Common myeloid progenitor, CD34-positive (primary cell): ENCODE measurements at regions not wholly inside any gene's neighbourhood (a gene's known extent, or its start where the extent isn't known, plus 50 kb on each side); places are given as distances from the start of the nearest gene placed in this dataset.

Source experiments
- CTCF ChIA-PET: fragments of 350-600 bp; sonication (Branson Sonifier 250); formaldehyde crosslinking; loops from one replicate; lab custom pipeline; 2021; ENCODE audit warnings: antibody characterized with exemption; lab: Charles Lee
- POLR2A ChIA-PET: fragments of 350-600 bp; sonication (Branson Sonifier 250); formaldehyde crosslinking; loops from one replicate; lab custom pipeline; 2021; ENCODE audit warnings: antibody characterized with exemption; lab: Charles Lee
- DNase-seq, 3 donors: peaks; one replicate each; pipeline versions ENCODE4 v3.0.0 to v3.0.0-alpha.2; 2013
- H3K27ac ChIP-seq, 2 experiments: 1 replicate in 1 of 2; 2 replicates in 1 of 2; pipeline ENCODE4 v1.7.0; 2013; ENCODE audit warnings: inconsistent platforms in 2 of 2, low read length in 2 of 2, mild to moderate bottlenecking in 2 of 2, low read depth in 1 of 2, moderate library complexity in 1 of 2; ENCODE audit not compliant: severe bottlenecking in 2 of 2, insufficient read depth in 1 of 2, poor library complexity in 1 of 2
- H3K27me3 ChIP-seq, 5 experiments: replicated peaks in 2 of 5; 1 replicate in 3 of 5; 2 replicates in 2 of 5; pipeline versions ENCODE4 v1.6.1 to v1.7.0; 2013; ENCODE audit warnings: low read length in 4 of 5, mild to moderate bottlenecking in 2 of 5, moderate library complexity in 2 of 5, inconsistent platforms in 1 of 5; ENCODE audit not compliant: insufficient read depth in 5 of 5, control insufficient read depth in 4 of 5
- H3K36me3 ChIP-seq, 4 experiments: 1 replicate in 2 of 4; 2 replicates in 2 of 4; pipeline versions ENCODE4 v1.6.1 to v1.7.0; 2013; ENCODE audit warnings: low read length in 3 of 4, control low read depth in 1 of 4, mild to moderate bottlenecking in 1 of 4; ENCODE audit not compliant: control insufficient read depth in 4 of 4, insufficient read depth in 4 of 4
- H3K4me1 ChIP-seq, 4 experiments: 1 replicate in 3 of 4; 2 replicates in 1 of 4; pipeline versions ENCODE4 v1.6.1 to v1.7.1; 2013; ENCODE audit warnings: low read length in 3 of 4, mild to moderate bottlenecking in 3 of 4, control low read depth in 1 of 4, inconsistent platforms in 1 of 4, moderate library complexity in 1 of 4; ENCODE audit not compliant: control insufficient read depth in 4 of 4, insufficient read depth in 4 of 4; ENCODE audit errors: control extremely low read depth in 1 of 4
- H3K4me3 ChIP-seq, 7 experiments: 1 replicate in 4 of 7; 2 replicates in 3 of 7; pipeline versions ENCODE4 v1.5.1 to v1.7.0; 2013; ENCODE audit warnings: mild to moderate bottlenecking in 7 of 7, low read length in 6 of 7, moderate library complexity in 6 of 7, inconsistent platforms in 2 of 7, low read depth in 2 of 7, control low read depth in 1 of 7; ENCODE audit not compliant: insufficient read depth in 4 of 7, control insufficient read depth in 1 of 7; ENCODE audit errors: extremely low read depth in 1 of 7
- H3K9me3 ChIP-seq, 5 experiments: 1 replicate in 4 of 5; 2 replicates in 1 of 5; pipeline versions ENCODE4 v1.6.1 to v1.7.1; 2013; ENCODE audit warnings: low read length in 4 of 5, mild to moderate bottlenecking in 2 of 5, inconsistent platforms in 1 of 5, low read depth in 1 of 5, moderate library complexity in 1 of 5; ENCODE audit not compliant: control insufficient read depth in 4 of 5, insufficient read depth in 2 of 5; ENCODE audit errors: control extremely low read depth in 1 of 5
- WGBS: methylation state at CpG from one replicate; pipeline ENCODE4 v1.1.5; 2013; ENCODE audit not compliant: insufficient coverage; 5-methylcytosine and 5-hydroxymethylcytosine counted together

GRCh38 chr17:70476368-70476767 lies 307.0 kb downstream of the KCNJ2 start:
- DNase-seq, result no peak
- CTCF ChIA-PET, result no interaction called here
- POLR2A ChIA-PET, result interaction anchor here (0.6 kb wide), 1 partner anchor 1050 kb away, joined by 3 read pairs; no protein-coding TSS in a partner anchor
- Histone ChIP-seq H3K9me3 (peaks cover 0 to 3% (median 0%) of the 10 kb centered on the region in 5 experiments), H3K27ac (no peak overlapping the region), H3K36me3 (no peaks in the 10 kb centered on the region), H3K4me1 (no peaks in the 10 kb centered on the region), H3K27me3 (no peaks in the 10 kb centered on the region), H3K4me3 (no peak overlapping the region)
- WGBS, result 100% methylated on average over 1 of the region's 3 CpGs

DNA sequence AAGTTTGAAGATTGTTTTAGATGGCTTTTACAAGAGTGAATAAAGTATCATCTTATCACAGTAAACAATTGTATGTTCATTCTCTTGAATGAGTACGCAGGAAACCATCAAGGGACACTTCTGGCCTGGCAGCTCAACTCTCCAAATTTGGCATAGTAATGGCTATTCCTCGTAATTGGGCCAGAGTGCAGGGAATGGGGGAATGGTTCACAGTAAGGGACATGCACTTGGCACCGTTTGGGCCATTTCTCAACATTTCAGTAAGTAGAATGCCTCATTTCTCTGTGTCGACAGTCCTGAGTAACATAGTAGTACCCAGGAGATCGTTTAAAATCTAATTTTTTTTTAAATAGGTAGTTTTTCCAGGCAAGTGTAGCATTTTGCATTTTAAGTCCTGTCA lies 309.6 kb downstream of the KCNJ2 start:
- 97% methylated on average over 3 of the region's 5 CpGs for WGBS
- H3K4me1 ChIP-seq, result no peaks in the 10 kb centered on the region
- ChIA-PET POLR2A (no interaction called here), CTCF (no interaction called here)
- no peaks in the 10 kb centered on the region for H3K36me3 ChIP-seq
- peaks cover 0 to 7% (median 6%) of the 10 kb centered on the region in 5 experiments for H3K9me3 ChIP-seq
- H3K4me3 ChIP-seq, result no peak overlapping the region
- H3K27me3 ChIP-seq, result no peaks in the 10 kb centered on the region
- H3K27ac ChIP-seq, result no peak overlapping the region
- no peak for DNase-seq

GRCh38 chr17:70479779-70480178 lies 310.4 kb downstream of the KCNJ2 start:
- no peak overlapping the region for H3K4me3 ChIP-seq
- no peaks in the 10 kb centered on the region for H3K4me1 ChIP-seq
- no peaks in the 10 kb centered on the region for H3K36me3 ChIP-seq
- H3K27ac ChIP-seq, result no peak overlapping the region
- peaks cover 3 to 11% (median 8%) of the 10 kb centered on the region in 5 experiments for H3K9me3 ChIP-seq
- H3K27me3 ChIP-seq, result no peaks in the 10 kb centered on the region
- CTCF ChIA-PET, result no interaction called here
- POLR2A ChIA-PET, result no interaction called here
- DNase-seq, result no peak

DNA sequence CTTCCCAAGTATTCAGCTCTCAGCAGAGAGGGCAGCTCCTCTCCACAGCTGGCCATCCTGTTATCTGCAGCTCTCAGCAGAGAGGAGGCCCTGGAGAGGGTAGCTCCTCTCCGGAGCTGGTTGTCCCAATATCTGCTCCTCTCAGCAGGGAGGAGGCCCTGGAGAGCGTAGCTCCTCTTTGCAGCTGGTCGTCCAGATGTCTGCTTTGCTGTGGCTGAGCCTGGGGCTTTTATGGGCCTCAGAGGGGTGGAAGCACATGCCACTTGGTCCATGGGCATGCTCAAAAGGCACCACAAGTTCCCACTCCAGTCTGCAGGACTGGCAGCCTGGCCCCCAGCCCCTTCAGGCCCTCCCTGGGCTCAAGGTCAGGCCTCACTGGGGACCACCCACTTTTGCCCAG lies 314.3 kb downstream of the KCNJ2 start:
- peaks cover 1 to 11% (median 8%) of the 10 kb centered on the region in 5 experiments for H3K9me3 ChIP-seq
- WGBS, result 100% methylated on average over 3 of the region's 3 CpGs
- ChIA-PET POLR2A (no interaction called here), CTCF (no interaction called here)
- no peak overlapping the region for H3K27ac ChIP-seq
- H3K27me3 ChIP-seq, result no peaks in the 10 kb centered on the region
- H3K4me3 ChIP-seq, result no peak overlapping the region
- no peak for DNase-seq
- H3K4me1 ChIP-seq, result no peaks in the 10 kb centered on the region
- no peaks in the 10 kb centered on the region for H3K36me3 ChIP-seq

- Histone ChIP-seq H3K36me3 (no peaks in the 10 kb centered on the region), H3K27ac (no peak overlapping the region), H3K4me3 (no peak overlapping the region), H3K9me3 (peaks cover 1 to 11% (median 8%) of the 10 kb centered on the region in 5 experiments), H3K4me1 (no peaks in the 10 kb centered on the region), H3K27me3 (no peaks in the 10 kb centered on the region)
- WGBS, result 98% methylated on average over 3 of the region's 4 CpGs
- DNase-seq, result no peak
- ChIA-PET CTCF (no interaction called here), POLR2A (no interaction called here)
These were observed 314.7 kb downstream of the KCNJ2 start for GRCh38 chr17:70484050-70484449.

GRCh38 chr17:70484496-70484895 lies 315.2 kb downstream of the KCNJ2 start:
- Histone ChIP-seq H3K36me3 (no peaks in the 10 kb centered on the region), H3K9me3 (peaks cover 1 to 11% (median 8%) of the 10 kb centered on the region in 5 experiments), H3K4me3 (no peak overlapping the region), H3K4me1 (no peaks in the 10 kb centered on the region), H3K27ac (no peak overlapping the region), H3K27me3 (no peaks in the 10 kb centered on the region)
- ChIA-PET POLR2A (no interaction called here), CTCF (interaction anchor here (1.6 kb wide), 1 partner anchor 16 kb away, joined by 4 read pairs; no protein-coding TSS in a partner anchor)
- WGBS, result 100% methylated on average over 1 of the region's 7 CpGs
- DNase-seq, result no peak

DNA sequence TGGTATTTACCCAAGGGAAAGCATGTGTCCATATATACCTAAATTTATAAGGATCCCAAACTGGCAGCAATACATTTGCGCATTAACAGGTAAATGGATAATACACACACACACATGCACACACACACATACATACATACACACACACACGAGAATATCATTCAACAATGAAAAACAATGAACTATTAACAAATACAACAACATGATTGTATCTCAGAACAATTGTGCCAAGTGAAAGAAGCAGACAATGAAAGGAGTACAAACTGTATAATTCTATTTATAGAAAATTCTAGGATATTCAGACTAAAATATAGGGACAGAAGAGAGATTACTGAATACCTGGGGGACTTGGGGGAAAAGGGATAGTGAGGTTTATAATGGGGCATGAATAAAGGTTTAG lies 323.0 kb downstream of the KCNJ2 start:
- no peaks in the 10 kb centered on the region for H3K4me1 ChIP-seq
- ChIA-PET CTCF (no interaction called here), POLR2A (no interaction called here)
- no peaks in the 10 kb centered on the region for H3K36me3 ChIP-seq
- H3K9me3 ChIP-seq, result no peaks in the 10 kb centered on the region
- no peaks in the 10 kb centered on the region for H3K27me3 ChIP-seq
- no peak for DNase-seq
- no CpG with 5 or more reads among the region's 2 CpGs for whole genome bisulfite sequencing
- H3K4me3 ChIP-seq, result no peak overlapping the region
- no peak overlapping the region for H3K27ac ChIP-seq
